K562 (cell line): ENCODE measurements at regions not wholly inside any gene's neighbourhood (a gene's known extent, or its start where the extent isn't known, plus 50 kb on each side); places are given as distances from the start of the nearest gene placed in this dataset.

Experiments
- BCL6 ChIP-seq: fragments of 250-450 bp; sonication (Bioruptor Pico); IDR thresholded peaks from 2 replicates; pipeline ENCODE4 v1.4.0; 2020
- ETV6 ChIP-seq, 3 experiments: fragments of 150-350 bp in 1 of 3; sonication (generic) in 1 of 3; formaldehyde crosslinking in 1 of 3; IDR thresholded peaks; 2 replicates each; pipeline versions ENCODE4 v1.6.1 to v1.8.0; 2014 to 2022; ENCODE audit warnings: borderline replicate concordance in 2 of 3, low read depth in 2 of 3, antibody characterized with exemption in 1 of 3, low read length in 1 of 3, mild to moderate bottlenecking in 1 of 3, missing genetic modification reagents in 1 of 3
- MYC ChIP-seq, 2 experiments: fragments of 250-450 bp in 1 of 2; sonication (Bioruptor Pico) in 1 of 2; IDR thresholded peaks; 2 replicates each; pipeline versions ENCODE4 v1.5.1 to v1.6.1; 2012 to 2021; ENCODE audit warnings: low read depth in 2 of 2, borderline replicate concordance in 1 of 2, improper control_type of control experiment in 1 of 2, low read length in 1 of 2, mild to moderate bottlenecking in 1 of 2, moderate library complexity in 1 of 2
- RNF2 ChIP-seq: sonication (generic); IDR thresholded peaks from 2 replicates; pipeline ENCODE4 v1.6.1; 2016

- TF ChIP-seq ETV6 (IDR thresholded peaks at IDR 0.05; ENCODE audit: borderline replicate concordance in 1 of 2, low read depth in 2 of 2, low read length in 1 of 2), result no peak
- TF ChIP-seq ETV6 (CRISPR knock-in tag; IDR thresholded peaks at IDR 0.05; ENCODE audit: borderline replicate concordance), result no peak
- TF ChIP-seq RNF2, result no peak
- no peak for TF ChIP-seq MYC (IDR thresholded peaks at IDR 0.05; ENCODE audit: low read depth, low read length)
- TF ChIP-seq MYC (CRISPR knock-in tag; IDR thresholded peaks at IDR 0.05; ENCODE audit: borderline replicate concordance, low read depth), result no peak
- no peak for TF ChIP-seq BCL6 (CRISPR knock-in tag)
Measured at GRCh38 chr2:223235986-223236385, 184.0 kb downstream of the KCNE4 start.
